ENCODE measurements at regions not wholly inside any gene's neighbourhood (a gene's known extent, or its start where the extent isn't known, plus 50 kb on each side); places are given as distances from the start of the nearest gene placed in this dataset.

- Mint-ChIP-seq H3K9me3 (no peaks in the 10 kb centered on the region), H3K27me3 (no peaks in the 10 kb centered on the region), H3K27ac (no peak overlapping the region), H3K36me3 (no peaks in the 10 kb centered on the region), H3K4me3 (no peak overlapping the region), H3K4me1 (peaks cover 27% of the 10 kb centered on the region)
Measured at GRCh38 chr10:78942091-78942501, 126.7 kb upstream of the ZMIZ1 start.

GRCh38 chr10:78944723-78945312 is 123.9 kb upstream of the ZMIZ1 start:
- no peaks in the 10 kb centered on the region for H3K9me3 Mint-ChIP-seq
- H3K4me3 Mint-ChIP-seq, result no peak overlapping the region
- H3K27ac Mint-ChIP-seq, result peak overlapping the region; percentile 25
- peaks cover 27% of the 10 kb centered on the region for H3K4me1 Mint-ChIP-seq
- no peaks in the 10 kb centered on the region for H3K27me3 Mint-ChIP-seq
- no peaks in the 10 kb centered on the region for H3K36me3 Mint-ChIP-seq

GRCh38 chr10:78945838-78946237 is 122.9 kb upstream of the ZMIZ1 start:
- Mint-ChIP-seq H3K4me1 (peaks cover 27% of the 10 kb centered on the region), H3K36me3 (no peaks in the 10 kb centered on the region), H3K4me3 (no peak overlapping the region), H3K27ac (no peak overlapping the region), H3K9me3 (no peaks in the 10 kb centered on the region), H3K27me3 (no peaks in the 10 kb centered on the region)

GRCh38 chr10:78947226-78947625 is 121.5 kb upstream of the ZMIZ1 start:
- Mint-ChIP-seq H3K27me3 (no peaks in the 10 kb centered on the region), H3K4me1 (peaks cover 27% of the 10 kb centered on the region), H3K4me3 (no peak overlapping the region), H3K9me3 (no peaks in the 10 kb centered on the region), H3K27ac (no peak overlapping the region), H3K36me3 (no peaks in the 10 kb centered on the region)

GRCh38 chr10:78947733-78948132 is 121.0 kb upstream of the ZMIZ1 start:
- no peaks in the 10 kb centered on the region for H3K36me3 Mint-ChIP-seq
- no peaks in the 10 kb centered on the region for H3K9me3 Mint-ChIP-seq
- H3K4me1 Mint-ChIP-seq, result peaks cover 27% of the 10 kb centered on the region
- H3K4me3 Mint-ChIP-seq, result no peak overlapping the region
- H3K27me3 Mint-ChIP-seq, result no peaks in the 10 kb centered on the region
- no peak overlapping the region for H3K27ac Mint-ChIP-seq

GRCh38 chr10:78948621-78949030 is 120.1 kb upstream of the ZMIZ1 start:
- H3K27me3 Mint-ChIP-seq, result no peaks in the 10 kb centered on the region
- peaks cover 25% of the 10 kb centered on the region for H3K4me1 Mint-ChIP-seq
- no peak overlapping the region for H3K27ac Mint-ChIP-seq
- H3K4me3 Mint-ChIP-seq, result no peak overlapping the region
- no peaks in the 10 kb centered on the region for H3K36me3 Mint-ChIP-seq
- H3K9me3 Mint-ChIP-seq, result no peaks in the 10 kb centered on the region

- no peaks in the 10 kb centered on the region for H3K27me3 Mint-ChIP-seq
- no peak overlapping the region for H3K27ac Mint-ChIP-seq
- H3K36me3 Mint-ChIP-seq, result no peaks in the 10 kb centered on the region
- peaks cover 4% of the 10 kb centered on the region for H3K4me1 Mint-ChIP-seq
- H3K4me3 Mint-ChIP-seq, result no peak overlapping the region
- no peaks in the 10 kb centered on the region for H3K9me3 Mint-ChIP-seq
Measured at GRCh38 chr10:78950656-78951587, 117.8 kb upstream of the ZMIZ1 start.

GRCh38 chr10:78952030-78952429 is 116.7 kb upstream of the ZMIZ1 start:
- Mint-ChIP-seq H3K9me3 (no peaks in the 10 kb centered on the region), H3K36me3 (no peaks in the 10 kb centered on the region), H3K27ac (no peak overlapping the region), H3K4me3 (no peak overlapping the region), H3K4me1 (no peaks in the 10 kb centered on the region), H3K27me3 (no peaks in the 10 kb centered on the region)

GRCh38 chr10:78952686-78953085 is 116.1 kb upstream of the ZMIZ1 start:
- H3K27me3 Mint-ChIP-seq, result no peaks in the 10 kb centered on the region

GRCh38 chr10:78953113-78953798 is 115.5 kb upstream of the ZMIZ1 start:
- H3K4me1 Mint-ChIP-seq, result no peaks in the 10 kb centered on the region
- no peaks in the 10 kb centered on the region for H3K9me3 Mint-ChIP-seq
- H3K27ac Mint-ChIP-seq, result no peak overlapping the region
- H3K36me3 Mint-ChIP-seq, result no peaks in the 10 kb centered on the region
- H3K4me3 Mint-ChIP-seq, result no peak overlapping the region
- H3K27me3 Mint-ChIP-seq, result no peaks in the 10 kb centered on the region

More at GRCh38 chr10:78952686-78953085, 116.1 kb upstream of the ZMIZ1 start:
- Mint-ChIP-seq H3K27ac (no peak overlapping the region), H3K4me1 (no peaks in the 10 kb centered on the region), H3K4me3 (no peak overlapping the region), H3K9me3 (no peaks in the 10 kb centered on the region), H3K36me3 (no peaks in the 10 kb centered on the region)

GRCh38 chr10:78953799-78954297 is 114.9 kb upstream of the ZMIZ1 start:
- H3K9me3 Mint-ChIP-seq, result no peaks in the 10 kb centered on the region
- no peak overlapping the region for H3K27ac Mint-ChIP-seq
- H3K4me3 Mint-ChIP-seq, result no peak overlapping the region
- H3K36me3 Mint-ChIP-seq, result no peaks in the 10 kb centered on the region
- no peaks in the 10 kb centered on the region for H3K4me1 Mint-ChIP-seq
- no peaks in the 10 kb centered on the region for H3K27me3 Mint-ChIP-seq

GRCh38 chr10:78954689-78955088 is 114.1 kb upstream of the ZMIZ1 start:
- Mint-ChIP-seq H3K27me3 (no peaks in the 10 kb centered on the region), H3K4me3 (no peak overlapping the region), H3K9me3 (no peaks in the 10 kb centered on the region), H3K27ac (no peak overlapping the region), H3K36me3 (no peaks in the 10 kb centered on the region), H3K4me1 (no peaks in the 10 kb centered on the region)

GRCh38 chr10:78955206-78955605 is 113.6 kb upstream of the ZMIZ1 start:
- Mint-ChIP-seq H3K27me3 (no peaks in the 10 kb centered on the region), H3K36me3 (no peaks in the 10 kb centered on the region), H3K27ac (no peak overlapping the region), H3K4me3 (no peak overlapping the region), H3K4me1 (no peaks in the 10 kb centered on the region), H3K9me3 (no peaks in the 10 kb centered on the region)

GRCh38 chr10:78956391-78956790 is 112.4 kb upstream of the ZMIZ1 start:
- Mint-ChIP-seq H3K9me3 (no peaks in the 10 kb centered on the region), H3K27ac (no peak overlapping the region), H3K36me3 (no peaks in the 10 kb centered on the region), H3K4me1 (no peaks in the 10 kb centered on the region), H3K27me3 (no peaks in the 10 kb centered on the region), H3K4me3 (no peak overlapping the region)

GRCh38 chr10:78957471-78958039 is 111.2 kb upstream of the ZMIZ1 start:
- no peaks in the 10 kb centered on the region for H3K9me3 Mint-ChIP-seq
- no peak overlapping the region for H3K27ac Mint-ChIP-seq
- H3K27me3 Mint-ChIP-seq, result no peaks in the 10 kb centered on the region
- H3K4me3 Mint-ChIP-seq, result no peak overlapping the region
- no peaks in the 10 kb centered on the region for H3K36me3 Mint-ChIP-seq
- no peaks in the 10 kb centered on the region for H3K4me1 Mint-ChIP-seq

Measured in activated naive CD4-positive, alpha-beta T cell treated with anti-CD3 and anti-CD28 coated beads, Interleukin-2, amount 50 U/mL, for 24 hours (primary cell).